ENCODE measurements at regions not wholly inside any gene's neighbourhood (a gene's known extent, or its start where the extent isn't known, plus 50 kb on each side); places are given as distances from the start of the nearest gene placed in this dataset.

- no peak for DNase-seq
Observed at GRCh38 chr1:221829327-221830015, 87.6 kb upstream of the DUSP10 start.

- DNase-seq, result no peak
Observed at GRCh38 chr1:221827307-221827642, 85.4 kb upstream of the DUSP10 start.

- no peak for DNase-seq
Observed at GRCh38 chr1:221824909-221825308, 83.0 kb upstream of the DUSP10 start.

GRCh38 chr1:221824025-221824424, 82.1 kb upstream of the DUSP10 start:
- no peak for DNase-seq

- no peak for DNase-seq
Observed at GRCh38 chr1:221823561-221823960, 81.7 kb upstream of the DUSP10 start.

GRCh38 chr1:221823149-221823548, 81.3 kb upstream of the DUSP10 start:
- no peak for DNase-seq

- DNase-seq, result no peak
Observed at GRCh38 chr1:221822591-221822990, 80.7 kb upstream of the DUSP10 start.

GRCh38 chr1:221816899-221817298, 75.0 kb upstream of the DUSP10 start:
- no peak for DNase-seq

GRCh38 chr1:221815660-221816059, 73.8 kb upstream of the DUSP10 start:
- no peak for DNase-seq

- no peak for DNase-seq
Observed at GRCh38 chr1:221813887-221814286, 72.0 kb upstream of the DUSP10 start.

GRCh38 chr1:221812905-221813597, 71.2 kb upstream of the DUSP10 start:
- no peak for DNase-seq

GRCh38 chr1:221812088-221812752, 70.3 kb upstream of the DUSP10 start:
- DNase-seq, result no peak

- no peak for DNase-seq
Observed at GRCh38 chr1:221810406-221810805, 68.5 kb upstream of the DUSP10 start.

GRCh38 chr1:221809091-221810029, 67.5 kb upstream of the DUSP10 start:
- no peak for DNase-seq

GRCh38 chr1:221806984-221807383, 65.1 kb upstream of the DUSP10 start:
- no peak for DNase-seq

- no peak for DNase-seq
Observed at GRCh38 chr1:221806236-221806635, 64.3 kb upstream of the DUSP10 start.

GRCh38 chr1:221805121-221805520, 63.2 kb upstream of the DUSP10 start:
- no peak for DNase-seq

GRCh38 chr1:221804303-221804702, 62.4 kb upstream of the DUSP10 start:
- no peak for DNase-seq

- DNase-seq, result no peak
Observed at GRCh38 chr1:221801773-221802516, 60.1 kb upstream of the DUSP10 start.

GRCh38 chr1:221801251-221801661, 59.4 kb upstream of the DUSP10 start:
- no peak for DNase-seq

- no peak for DNase-seq
Observed at GRCh38 chr1:221800831-221801230, 58.9 kb upstream of the DUSP10 start.

GRCh38 chr1:221797506-221797905, 55.6 kb upstream of the DUSP10 start:
- DNase-seq, result no peak
